ENCODE measurements at regions not wholly inside any gene's neighbourhood (a gene's known extent, or its start where the extent isn't known, plus 50 kb on each side); places are given as distances from the start of the nearest gene placed in this dataset.

GRCh38 chr6:56714273-56714672, 71.6 kb upstream of the DST start:
- no peak for TF ChIP-seq POLR2AphosphoS5 (IDR thresholded peaks at IDR 0.05; ENCODE audit: low read depth, low read length)
- TF ChIP-seq TAF1 (IDR thresholded peaks at IDR 0.05; ENCODE audit: borderline replicate concordance, insufficient read depth, low read length), result no peak
- TF ChIP-seq REST (IDR thresholded peaks at IDR 0.05; ENCODE audit: insufficient read depth in 1 of 2, low read depth in 2 of 2, low read length in 2 of 2), result no peak
- no peak for TF ChIP-seq FOXP2 (optimal IDR thresholded peaks at IDR 0.05; ENCODE audit: borderline replicate concordance, extremely low read depth, extremely low read length, insufficient read depth)
- no peak for TF ChIP-seq SIN3A (IDR thresholded peaks at IDR 0.05; ENCODE audit: borderline replicate concordance, insufficient read depth, low read length)

GRCh38 chr6:56713254-56713672, 70.6 kb upstream of the DST start:
- TF ChIP-seq REST (IDR thresholded peaks at IDR 0.05; ENCODE audit: insufficient read depth in 1 of 2, low read depth in 2 of 2, low read length in 2 of 2) (no peak), POLR2AphosphoS5 (IDR thresholded peaks at IDR 0.05; ENCODE audit: low read depth, low read length) (no peak), FOXP2 (optimal IDR thresholded peaks at IDR 0.05; ENCODE audit: borderline replicate concordance, extremely low read depth, extremely low read length, insufficient read depth) (no peak), TAF1 (IDR thresholded peaks at IDR 0.05; ENCODE audit: borderline replicate concordance, insufficient read depth, low read length) (no peak), SIN3A (IDR thresholded peaks at IDR 0.05; ENCODE audit: borderline replicate concordance, insufficient read depth, low read length) (no peak)

- TF ChIP-seq POLR2AphosphoS5 (IDR thresholded peaks at IDR 0.05; ENCODE audit: low read depth, low read length) (no peak), REST (IDR thresholded peaks at IDR 0.05; ENCODE audit: insufficient read depth in 1 of 2, low read depth in 2 of 2, low read length in 2 of 2) (no peak), TAF1 (IDR thresholded peaks at IDR 0.05; ENCODE audit: borderline replicate concordance, insufficient read depth, low read length) (no peak), FOXP2 (optimal IDR thresholded peaks at IDR 0.05; ENCODE audit: borderline replicate concordance, extremely low read depth, extremely low read length, insufficient read depth) (no peak), SIN3A (IDR thresholded peaks at IDR 0.05; ENCODE audit: borderline replicate concordance, insufficient read depth, low read length) (no peak)
Measured at GRCh38 chr6:56710967-56711366, 68.3 kb upstream of the DST start.

- TF ChIP-seq FOXP2 (optimal IDR thresholded peaks at IDR 0.05; ENCODE audit: borderline replicate concordance, extremely low read depth, extremely low read length, insufficient read depth) (no peak), REST (IDR thresholded peaks at IDR 0.05; ENCODE audit: insufficient read depth in 1 of 2, low read depth in 2 of 2, low read length in 2 of 2) (no peak), POLR2AphosphoS5 (IDR thresholded peaks at IDR 0.05; ENCODE audit: low read depth, low read length) (no peak), TAF1 (IDR thresholded peaks at IDR 0.05; ENCODE audit: borderline replicate concordance, insufficient read depth, low read length) (no peak), SIN3A (IDR thresholded peaks at IDR 0.05; ENCODE audit: borderline replicate concordance, insufficient read depth, low read length) (no peak)
Measured at GRCh38 chr6:56709650-56710049, 67.0 kb upstream of the DST start.
